Vagina (tissue), 2 donors: ENCODE measurements at regions not wholly inside any gene's neighbourhood (a gene's known extent, or its start where the extent isn't known, plus 50 kb on each side); places are given as distances from the start of the nearest gene placed in this dataset. TPM values are rescaled to one million over a fixed set of nuclear protein-coding genes. Genes with fewer than 3 reads are reported as not detected.

ENCODE experiments used
- DNase-seq, 2 donors: peaks; one replicate each; pipeline ENCODE4 v3.0.0-alpha.2; 2017; ENCODE audit errors: extremely low spot score in 2 of 2
- H3K27ac ChIP-seq: fragments of 200-600 bp; sonication (generic); one replicate; pipeline ENCODE4 v1.5.1; 2019
- H3K27me3 ChIP-seq: fragments of 200-600 bp; sonication (generic); one replicate; pipeline ENCODE4 v1.5.1; 2019
- H3K36me3 ChIP-seq, 2 donors: fragments of 200-600 bp; sonication (generic); one replicate each; pipeline ENCODE4 v1.5.1; 2017 to 2019
- H3K4me1 ChIP-seq: fragments of 200-600 bp; sonication (generic); one replicate; pipeline ENCODE4 v1.5.1; 2019
- H3K4me3 ChIP-seq, 2 donors: fragments of 200-600 bp; sonication (generic); 1 replicate in 1 of 2; 2 replicates in 1 of 2; pipeline ENCODE4 v1.5.1; 2016 to 2019
- H3K9me3 ChIP-seq: fragments of 200-600 bp; sonication (generic); one replicate; pipeline ENCODE4 v1.5.1; 2019
- POLR2A ChIP-seq, 2 donors: fragments of 450-650 bp; IDR thresholded peaks; one replicate each; pipeline ENCODE4 v1.6.1; 2017; ENCODE audit warnings: antibody characterized with exemption in 2 of 2, mild to moderate bottlenecking in 2 of 2, moderate library complexity in 2 of 2
- POLR2AphosphoS5 ChIP-seq, 2 donors: sonication (generic); formaldehyde crosslinking; IDR thresholded peaks; one replicate each; pipeline ENCODE4 v1.9.0; 2017; ENCODE audit warnings: antibody characterized with exemption in 2 of 2, mild to moderate bottlenecking in 2 of 2, low read depth in 1 of 2; ENCODE audit not compliant: insufficient read depth in 1 of 2
- intact Hi-C: fragments of 100-400 bp; cut with DNase I; formaldehyde crosslinking; loops from one replicate; pipeline ENCODE4 v1.15.1; 2023
- microRNA-seq: library from miRNA; unstranded; fragments of <30 nt; microRNA quantifications from one replicate; pipeline ENCODE4, GENCODE V29; 2017; ENCODE audit warnings: borderline number of aligned reads, borderline replicate concordance
- small RNA-seq: library from RNA; depleted of rRNA; stranded (forward); fragments of <200 nt; gene quantifications from one replicate; pipeline ENCODE3, GENCODE V24; 2016
- TF ChIP-seq, protein P1 (sequence below), 3 experiments: fragments of 450-650 bp in 2 of 3; fragments of 200-600 bp in 1 of 3; sonication (generic) in 1 of 3; IDR thresholded peaks; one replicate each; pipeline ENCODE4 v1.5.1; 2017 to 2019; ENCODE audit warnings: antibody characterized with exemption in 3 of 3, mild to moderate bottlenecking in 2 of 3, moderate library complexity in 2 of 3

DNA sequence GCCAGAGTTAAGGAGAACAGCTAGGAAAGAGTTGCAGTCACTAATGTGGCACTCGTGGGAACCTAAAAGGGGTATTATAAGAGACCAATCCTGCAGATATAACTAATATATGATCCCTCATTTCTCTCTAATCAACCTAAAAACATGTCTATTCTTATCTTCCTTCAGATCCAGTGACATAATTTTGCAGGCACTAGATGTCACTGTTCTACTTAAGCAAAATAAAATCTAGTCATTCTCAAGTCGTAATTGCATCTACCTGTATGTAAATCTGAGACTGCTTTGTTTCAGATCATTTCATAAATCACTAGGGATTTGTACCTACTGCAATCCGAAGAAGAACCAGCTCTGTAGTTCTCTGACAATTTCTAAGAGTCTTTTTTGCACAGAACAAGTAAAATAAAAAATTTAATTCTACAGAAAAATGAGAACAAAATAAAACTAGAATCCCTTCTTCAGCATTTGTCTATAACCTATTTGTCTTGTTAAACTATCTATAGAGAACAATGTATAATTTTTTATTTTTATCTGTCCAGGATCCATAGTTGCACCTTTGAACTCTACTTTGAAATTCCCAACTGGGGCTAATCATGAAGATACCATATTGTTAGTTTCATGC lies 56.5 kb upstream of the ERBB4 start:
- Histone ChIP-seq H3K4me1 (no peaks in the 10 kb centered on the region), H3K4me3 (no peak overlapping the region), H3K27ac (no peak overlapping the region), H3K27me3 (no peaks in the 10 kb centered on the region), H3K36me3 (no peaks in the 10 kb centered on the region), H3K9me3 (no peaks in the 10 kb centered on the region)
- TF ChIP-seq, protein P1, sequence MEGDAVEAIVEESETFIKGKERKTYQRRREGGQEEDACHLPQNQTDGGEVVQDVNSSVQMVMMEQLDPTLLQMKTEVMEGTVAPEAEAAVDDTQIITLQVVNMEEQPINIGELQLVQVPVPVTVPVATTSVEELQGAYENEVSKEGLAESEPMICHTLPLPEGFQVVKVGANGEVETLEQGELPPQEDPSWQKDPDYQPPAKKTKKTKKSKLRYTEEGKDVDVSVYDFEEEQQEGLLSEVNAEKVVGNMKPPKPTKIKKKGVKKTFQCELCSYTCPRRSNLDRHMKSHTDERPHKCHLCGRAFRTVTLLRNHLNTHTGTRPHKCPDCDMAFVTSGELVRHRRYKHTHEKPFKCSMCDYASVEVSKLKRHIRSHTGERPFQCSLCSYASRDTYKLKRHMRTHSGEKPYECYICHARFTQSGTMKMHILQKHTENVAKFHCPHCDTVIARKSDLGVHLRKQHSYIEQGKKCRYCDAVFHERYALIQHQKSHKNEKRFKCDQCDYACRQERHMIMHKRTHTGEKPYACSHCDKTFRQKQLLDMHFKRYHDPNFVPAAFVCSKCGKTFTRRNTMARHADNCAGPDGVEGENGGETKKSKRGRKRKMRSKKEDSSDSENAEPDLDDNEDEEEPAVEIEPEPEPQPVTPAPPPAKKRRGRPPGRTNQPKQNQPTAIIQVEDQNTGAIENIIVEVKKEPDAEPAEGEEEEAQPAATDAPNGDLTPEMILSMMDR (IDR thresholded peaks at IDR 0.05) = no peak
- TF ChIP-seq POLR2AphosphoS5 (IDR thresholded peaks at IDR 0.05; ENCODE audit: insufficient read depth in 1 of 2, low read depth in 1 of 2) (no peak), POLR2A (IDR thresholded peaks at IDR 0.05) (no peak)
- no peak for DNase-seq
- intact Hi-C loops = no loop called here

DNA sequence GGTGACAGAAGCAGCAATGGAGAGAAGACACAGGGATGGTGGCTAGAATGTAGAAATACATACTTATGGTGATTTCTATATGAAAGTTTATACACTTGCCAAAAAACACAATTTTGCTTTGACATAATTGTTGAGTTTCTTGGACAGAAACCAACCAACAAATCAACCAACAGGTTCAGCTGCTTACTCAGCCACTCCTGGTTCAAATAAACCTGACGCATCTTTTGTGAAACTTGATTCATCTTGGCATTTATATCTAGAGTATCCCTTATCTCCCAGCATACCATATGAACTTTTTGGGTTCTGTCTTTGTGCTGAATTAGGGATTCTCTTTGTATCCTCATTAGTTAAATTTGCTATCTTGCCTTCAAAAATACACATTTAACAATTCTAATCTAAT lies 54.1 kb upstream of the ERBB4 start:
- intact Hi-C loops = no loop called here
- Histone ChIP-seq H3K9me3 (no peaks in the 10 kb centered on the region), H3K27me3 (no peaks in the 10 kb centered on the region), H3K27ac (no peak overlapping the region), H3K4me3 (no peak overlapping the region), H3K36me3 (no peaks in the 10 kb centered on the region), H3K4me1 (no peaks in the 10 kb centered on the region)
- TF ChIP-seq, protein P1 (IDR thresholded peaks at IDR 0.05) = no peak
- TF ChIP-seq POLR2AphosphoS5 (IDR thresholded peaks at IDR 0.05; ENCODE audit: insufficient read depth in 1 of 2, low read depth in 1 of 2) (no peak), POLR2A (IDR thresholded peaks at IDR 0.05) (no peak)
- no peak for DNase-seq

Small RNA genes lying in the stretch of these regions (microRNA-seq; reads per million reads assigned to microRNA genes)
- gene MIR4776-1 (not detected), gene MIR4776-2 (not detected)

Small RNA genes lying in the stretch of these regions (small RNA-seq; reads per million reads assigned to genes)
- gene MIR4776-1 = not detected
